Mononuclear cell (primary cell): ENCODE measurements at regions not wholly inside any gene's neighbourhood (a gene's known extent, or its start where the extent isn't known, plus 50 kb on each side); places are given as distances from the start of the nearest gene placed in this dataset.

Experiments
- H3K27me3 ChIP-seq: 2 replicates; pipeline ENCODE4 v1.6.0; 2011; ENCODE audit warnings: low read length, control low read depth; ENCODE audit not compliant: insufficient read depth
- H3K4me1 ChIP-seq: 2 replicates; pipeline ENCODE4 v1.5.1; 2011; ENCODE audit warnings: mild to moderate bottlenecking, low read length, control low read depth; ENCODE audit not compliant: insufficient read depth
- H3K4me3 ChIP-seq: 2 replicates; pipeline ENCODE4 v1.5.1; 2011; ENCODE audit warnings: mild to moderate bottlenecking, low read length, moderate library complexity
- H3K9me3 ChIP-seq: 2 replicates; pipeline ENCODE4 v1.5.1; 2011; ENCODE audit warnings: low read depth, mild to moderate bottlenecking, control low read depth, low read length

DNA sequence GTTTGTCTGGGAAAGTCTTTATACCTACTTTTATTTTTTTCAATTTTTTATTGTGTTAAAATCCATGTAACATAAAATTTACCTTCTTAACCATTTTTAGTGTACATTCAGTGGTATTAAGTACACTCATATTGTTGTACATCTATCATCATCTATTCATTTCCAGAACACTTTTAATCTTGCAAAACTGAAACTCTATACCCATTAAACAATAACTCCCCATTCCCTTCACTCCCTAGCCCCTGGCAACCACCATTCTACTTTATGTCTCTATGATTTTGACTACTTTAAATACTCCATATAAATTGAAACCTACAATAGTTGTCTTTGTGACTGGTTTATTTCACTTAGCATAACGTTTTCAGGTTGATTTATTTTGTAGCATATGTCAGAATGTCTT is 131.9 kb upstream of the SLC38A2 start:
- H3K4me3 ChIP-seq = no peak overlapping the region
- peaks cover 39% of the 10 kb centered on the region for H3K9me3 ChIP-seq
- H3K4me1 ChIP-seq = no peaks in the 10 kb centered on the region
- H3K27me3 ChIP-seq = no peaks in the 10 kb centered on the region

GRCh38 chr12:46503637-46504175 is 131.1 kb upstream of the SLC38A2 start:
- Histone ChIP-seq H3K4me3 (no peak overlapping the region), H3K27me3 (no peaks in the 10 kb centered on the region), H3K9me3 (peaks cover 39% of the 10 kb centered on the region), H3K4me1 (no peaks in the 10 kb centered on the region)

DNA sequence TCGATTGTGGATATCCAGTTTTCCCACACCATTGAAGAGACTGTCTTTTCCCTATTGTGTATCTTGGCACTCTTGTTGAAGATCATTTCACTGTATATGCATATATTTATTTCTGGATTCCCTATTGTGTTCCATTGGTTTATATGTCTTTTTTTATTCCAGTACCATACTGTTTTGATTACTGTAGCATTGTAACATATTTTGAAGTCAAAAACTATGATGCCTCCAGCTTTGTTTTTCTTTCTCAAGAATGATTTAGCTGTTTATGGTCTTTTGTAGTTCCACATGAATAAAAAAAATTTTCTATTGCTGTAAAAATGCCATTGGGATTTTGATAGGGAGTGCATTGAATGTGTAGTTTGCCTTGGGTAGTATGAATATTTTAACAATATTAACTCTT is 128.1 kb upstream of the SLC38A2 start:
- H3K4me3 ChIP-seq = no peak overlapping the region
- no peaks in the 10 kb centered on the region for H3K4me1 ChIP-seq
- peaks cover 22% of the 10 kb centered on the region for H3K9me3 ChIP-seq
- no peaks in the 10 kb centered on the region for H3K27me3 ChIP-seq

DNA sequence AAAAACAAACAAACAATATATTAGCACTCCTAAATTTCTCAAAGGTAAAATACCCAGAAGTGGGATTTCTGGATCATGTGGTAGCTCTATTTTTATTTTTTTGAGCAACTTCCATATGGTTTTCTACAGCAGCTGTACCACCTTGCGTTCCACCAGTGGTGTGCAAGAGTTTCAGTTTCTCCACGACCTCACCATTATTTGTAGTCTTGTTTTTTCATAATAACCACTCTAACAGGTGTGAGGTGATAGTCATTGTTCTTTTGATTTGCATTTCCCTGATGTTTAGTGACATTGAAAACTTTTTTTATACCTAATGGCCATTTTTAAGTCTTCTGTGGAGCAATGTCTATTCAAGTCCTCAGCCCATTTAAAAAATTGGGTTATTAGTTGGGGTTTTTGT is 127.3 kb upstream of the SLC38A2 start:
- Histone ChIP-seq H3K4me1 (no peaks in the 10 kb centered on the region), H3K27me3 (no peaks in the 10 kb centered on the region), H3K4me3 (no peak overlapping the region), H3K9me3 (peaks cover 22% of the 10 kb centered on the region)

DNA sequence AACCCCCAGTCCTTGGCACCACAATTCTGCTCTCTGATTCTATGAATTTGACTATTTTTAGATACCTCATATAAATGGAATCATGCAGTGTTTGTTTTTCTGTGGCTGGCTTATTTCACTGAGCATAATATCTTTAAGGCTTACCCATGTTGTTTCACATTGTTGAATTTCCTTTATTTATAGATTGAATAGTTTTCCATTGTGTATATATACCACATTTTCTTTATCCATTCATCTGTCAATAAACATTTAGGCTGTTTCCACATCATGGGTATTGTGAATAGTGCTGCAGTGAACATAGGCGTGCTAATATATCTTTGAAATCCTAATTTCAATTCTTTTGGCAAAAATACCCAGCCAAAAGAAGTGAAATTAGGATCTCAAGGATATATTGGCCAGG is 126.7 kb upstream of the SLC38A2 start:
- no peak overlapping the region for H3K4me3 ChIP-seq
- H3K9me3 ChIP-seq = peaks cover 21% of the 10 kb centered on the region
- no peaks in the 10 kb centered on the region for H3K4me1 ChIP-seq
- no peaks in the 10 kb centered on the region for H3K27me3 ChIP-seq

- H3K9me3 ChIP-seq = peaks cover 8% of the 10 kb centered on the region
- H3K27me3 ChIP-seq = no peaks in the 10 kb centered on the region
- H3K4me3 ChIP-seq = no peak overlapping the region
- H3K4me1 ChIP-seq = no peaks in the 10 kb centered on the region
These were observed 125.2 kb upstream of the SLC38A2 start for GRCh38 chr12:46497739-46498138.

- H3K9me3 ChIP-seq = no peaks in the 10 kb centered on the region
- no peaks in the 10 kb centered on the region for H3K27me3 ChIP-seq
These were observed 121.9 kb upstream of the SLC38A2 start for GRCh38 chr12:46494424-46494823.

GRCh38 chr12:46493834-46494181 is 121.2 kb upstream of the SLC38A2 start:
- Histone ChIP-seq H3K4me3 (no peak overlapping the region), H3K4me1 (no peaks in the 10 kb centered on the region), H3K9me3 (no peaks in the 10 kb centered on the region), H3K27me3 (no peaks in the 10 kb centered on the region)

More at GRCh38 chr12:46494424-46494823, 121.9 kb upstream of the SLC38A2 start:
- Histone ChIP-seq H3K4me1 (no peaks in the 10 kb centered on the region), H3K4me3 (no peak overlapping the region)

DNA sequence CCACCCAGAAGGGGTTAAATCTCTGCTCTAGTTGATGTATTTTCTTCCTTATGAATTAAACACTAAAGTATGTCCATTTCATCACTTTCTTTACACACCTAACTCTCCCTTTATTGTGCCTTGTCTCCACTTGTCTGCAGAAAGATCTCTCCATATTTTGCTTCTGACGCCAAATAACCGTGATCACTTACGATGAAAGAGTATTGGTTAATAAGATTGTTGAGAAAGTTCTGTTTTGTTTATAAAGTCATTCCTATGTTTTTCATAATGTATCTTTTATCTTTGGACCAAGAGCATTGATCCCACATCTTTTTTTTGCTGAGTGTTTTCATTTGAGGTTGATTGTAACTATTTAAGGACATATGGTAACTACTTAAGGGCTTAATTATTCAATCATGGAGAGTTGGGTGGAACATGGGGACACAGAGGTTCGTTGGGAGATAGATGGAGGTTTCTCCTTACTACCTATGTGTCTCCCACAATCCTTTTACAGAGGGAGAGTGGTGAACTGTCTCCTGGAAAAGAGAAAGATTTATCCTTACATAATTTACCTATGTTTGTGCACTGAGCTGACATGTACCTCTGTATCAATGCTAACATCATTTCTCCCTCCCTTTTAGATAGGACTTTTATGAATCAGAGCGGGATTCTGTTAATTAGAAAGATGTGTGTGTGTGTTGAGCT is 120.7 kb upstream of the SLC38A2 start:
- no peaks in the 10 kb centered on the region for H3K27me3 ChIP-seq
- no peaks in the 10 kb centered on the region for H3K9me3 ChIP-seq
- H3K4me3 ChIP-seq = no peak overlapping the region
- no peaks in the 10 kb centered on the region for H3K4me1 ChIP-seq

DNA sequence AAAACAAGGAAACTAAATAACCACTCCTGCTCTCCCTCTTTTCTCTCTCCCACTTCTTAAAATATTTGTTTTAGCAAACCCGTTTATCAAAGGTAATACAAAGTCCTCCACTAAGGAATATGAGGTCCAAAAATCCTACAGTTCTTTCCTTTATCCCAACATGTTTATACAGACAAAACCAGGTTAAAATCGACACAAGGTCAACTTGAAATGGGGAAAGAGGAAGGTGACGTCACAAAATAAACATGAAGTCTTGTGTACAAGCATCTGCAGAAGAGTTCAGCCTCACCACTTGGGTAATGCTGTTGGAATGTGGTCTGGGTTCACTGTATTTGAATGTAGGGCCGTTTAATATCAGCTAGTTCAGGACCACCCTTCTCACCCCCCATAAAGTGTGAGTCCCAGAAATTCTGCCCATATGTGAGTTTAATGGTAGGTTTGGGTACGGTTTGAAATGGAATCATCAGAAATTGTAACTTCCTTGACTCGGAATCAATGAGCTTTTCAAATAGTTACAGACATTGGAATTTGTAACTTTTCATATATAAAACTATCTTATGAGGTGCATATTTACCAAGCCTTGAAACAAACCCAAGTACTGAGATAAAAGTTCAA is 120.0 kb upstream of the SLC38A2 start:
- Histone ChIP-seq H3K9me3 (no peaks in the 10 kb centered on the region), H3K4me1 (peaks cover 4% of the 10 kb centered on the region), H3K4me3 (no peak overlapping the region), H3K27me3 (no peaks in the 10 kb centered on the region)

DNA sequence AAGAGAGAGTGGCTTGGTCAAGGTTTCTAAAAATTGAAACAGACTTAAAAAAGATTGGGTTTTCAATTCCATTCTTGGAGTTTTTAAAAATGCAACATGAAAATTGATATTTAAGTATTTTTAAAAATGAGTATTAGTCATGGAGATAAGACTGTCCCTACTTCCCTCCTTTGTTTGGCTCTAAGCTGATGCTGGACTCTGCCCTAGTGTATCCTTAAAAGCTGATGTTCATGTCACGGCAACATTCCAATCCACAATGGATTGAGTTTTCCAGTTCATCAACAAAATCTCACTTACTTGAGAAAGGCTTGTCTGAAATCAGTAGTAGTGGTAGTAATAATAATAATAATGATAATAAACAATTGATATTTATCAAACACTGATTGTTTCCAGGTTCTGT is 119.0 kb upstream of the SLC38A2 start:
- no peaks in the 10 kb centered on the region for H3K9me3 ChIP-seq
- H3K27me3 ChIP-seq = no peaks in the 10 kb centered on the region
- no peak overlapping the region for H3K4me3 ChIP-seq
- peaks cover 14% of the 10 kb centered on the region for H3K4me1 ChIP-seq

DNA sequence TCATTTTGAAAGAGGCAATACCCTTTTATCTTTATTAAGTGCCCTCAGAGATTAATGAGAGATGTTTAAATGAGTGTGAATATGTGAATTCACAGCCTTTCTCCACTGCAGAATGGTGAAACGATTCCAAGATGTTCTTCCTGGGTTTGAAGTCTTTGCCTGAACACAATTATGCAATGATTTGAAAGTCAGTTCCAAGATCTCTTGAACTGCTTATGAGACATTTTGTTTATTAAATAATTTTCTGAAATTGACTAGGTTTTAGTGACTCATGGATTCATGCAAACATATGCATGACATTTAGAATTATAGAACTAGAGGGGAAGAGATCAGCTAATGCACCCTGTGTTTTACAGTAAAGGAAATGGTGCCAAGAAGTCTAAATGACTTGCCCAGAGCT is 118.1 kb upstream of the SLC38A2 start:
- no peaks in the 10 kb centered on the region for H3K9me3 ChIP-seq
- peaks cover 24% of the 10 kb centered on the region for H3K4me1 ChIP-seq
- no peaks in the 10 kb centered on the region for H3K27me3 ChIP-seq
- no peak overlapping the region for H3K4me3 ChIP-seq

DNA sequence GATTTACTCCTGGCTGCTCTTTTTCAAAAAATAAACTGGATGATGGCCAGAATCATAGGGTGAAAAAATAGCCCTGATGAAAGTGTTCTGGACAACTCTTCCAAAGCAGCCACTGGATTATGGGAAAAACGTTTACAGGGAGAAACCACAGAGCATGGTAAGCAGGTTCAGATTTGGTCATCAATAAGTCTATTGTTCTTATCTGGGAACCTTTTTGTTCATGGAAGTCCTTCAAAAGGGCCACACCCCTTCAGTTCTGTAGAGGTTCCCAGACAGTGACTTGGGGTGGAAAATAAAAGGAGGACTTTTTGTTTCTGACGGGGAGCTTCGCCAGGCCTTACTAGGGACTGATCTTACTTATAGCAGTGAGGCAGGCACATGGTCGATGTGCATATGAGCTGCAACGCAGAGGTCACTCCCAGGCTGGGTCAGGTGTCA is 117.4 kb upstream of the SLC38A2 start:
- Histone ChIP-seq H3K4me1 (peaks cover 25% of the 10 kb centered on the region), H3K9me3 (no peaks in the 10 kb centered on the region), H3K4me3 (no peak overlapping the region), H3K27me3 (no peaks in the 10 kb centered on the region)

DNA sequence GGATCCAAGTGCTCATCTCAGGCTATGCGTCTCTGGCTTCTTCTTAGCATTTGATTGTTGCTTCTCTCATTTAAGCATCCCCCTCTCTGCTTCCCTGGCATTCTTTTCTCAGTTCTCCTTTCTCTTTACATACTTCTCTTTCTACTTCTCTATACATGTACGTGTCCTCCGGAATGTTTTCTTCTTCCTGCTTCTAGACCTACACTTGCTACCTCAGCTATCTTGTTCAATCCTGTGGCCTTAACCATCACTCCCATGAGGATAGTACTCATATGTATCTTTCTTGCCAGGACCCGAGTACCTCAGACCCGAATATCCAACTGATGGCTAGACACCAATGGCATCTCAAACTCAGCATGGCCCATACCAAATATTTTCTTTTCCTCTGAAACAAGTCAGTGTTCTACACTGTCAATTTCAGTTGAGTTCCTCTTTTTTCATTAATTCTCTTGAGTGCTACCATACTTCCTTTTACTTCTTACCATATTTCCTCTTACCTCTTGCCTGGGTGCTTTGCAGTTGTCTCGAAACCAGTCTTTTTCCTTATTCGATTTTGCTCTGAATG is 115.1 kb upstream of the SLC38A2 start:
- no peaks in the 10 kb centered on the region for H3K9me3 ChIP-seq
- H3K4me1 ChIP-seq = peaks cover 28% of the 10 kb centered on the region
- H3K4me3 ChIP-seq = no peak overlapping the region
- no peaks in the 10 kb centered on the region for H3K27me3 ChIP-seq

DNA sequence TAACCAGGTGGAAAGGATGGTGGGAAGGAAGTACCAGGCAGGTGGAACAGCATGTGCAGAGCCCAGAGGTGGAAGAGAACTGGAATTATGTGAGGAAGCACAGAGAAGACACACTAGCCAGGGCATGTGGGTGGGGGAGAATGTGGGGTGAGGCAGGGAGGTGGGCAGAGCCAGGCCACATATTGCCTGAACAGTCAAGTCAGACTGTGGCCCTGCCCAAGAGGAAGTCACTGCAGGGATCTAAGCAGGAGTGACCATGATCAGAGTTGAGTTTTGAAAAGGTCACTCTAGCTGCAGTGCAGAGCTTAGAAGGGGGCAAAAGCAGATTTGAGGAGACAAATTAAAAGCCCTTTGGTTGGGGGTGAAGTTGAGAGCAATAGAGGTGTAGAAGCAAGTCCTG is 114.0 kb upstream of the SLC38A2 start:
- H3K4me3 ChIP-seq = no peak overlapping the region
- no peaks in the 10 kb centered on the region for H3K9me3 ChIP-seq
- H3K4me1 ChIP-seq = peaks cover 28% of the 10 kb centered on the region
- no peaks in the 10 kb centered on the region for H3K27me3 ChIP-seq

DNA sequence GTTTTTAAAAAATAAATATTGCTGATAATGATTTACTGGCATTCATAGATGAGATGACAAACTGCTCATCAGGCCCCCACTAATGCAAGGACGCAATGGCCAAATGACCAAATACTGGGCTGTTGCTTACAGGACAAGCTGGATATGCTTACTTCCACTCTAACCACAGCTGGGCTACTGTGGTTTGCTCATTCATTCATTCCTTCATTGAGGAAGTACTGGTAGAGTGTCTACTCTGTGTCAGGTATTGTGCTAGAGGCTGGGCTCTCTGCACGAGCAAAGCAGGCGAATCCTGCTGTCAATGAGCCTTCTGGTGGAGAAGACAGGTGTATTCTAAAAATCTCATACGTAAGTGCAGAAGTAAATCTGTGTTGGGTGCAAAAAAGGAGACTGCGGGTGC is 113.3 kb upstream of the SLC38A2 start:
- Histone ChIP-seq H3K9me3 (no peaks in the 10 kb centered on the region), H3K27me3 (no peaks in the 10 kb centered on the region), H3K4me1 (peaks cover 28% of the 10 kb centered on the region), H3K4me3 (no peak overlapping the region)
